ENCODE measurements at regions not wholly inside any gene's neighbourhood (a gene's known extent, or its start where the extent isn't known, plus 50 kb on each side); places are given as distances from the start of the nearest gene placed in this dataset.

DNA sequence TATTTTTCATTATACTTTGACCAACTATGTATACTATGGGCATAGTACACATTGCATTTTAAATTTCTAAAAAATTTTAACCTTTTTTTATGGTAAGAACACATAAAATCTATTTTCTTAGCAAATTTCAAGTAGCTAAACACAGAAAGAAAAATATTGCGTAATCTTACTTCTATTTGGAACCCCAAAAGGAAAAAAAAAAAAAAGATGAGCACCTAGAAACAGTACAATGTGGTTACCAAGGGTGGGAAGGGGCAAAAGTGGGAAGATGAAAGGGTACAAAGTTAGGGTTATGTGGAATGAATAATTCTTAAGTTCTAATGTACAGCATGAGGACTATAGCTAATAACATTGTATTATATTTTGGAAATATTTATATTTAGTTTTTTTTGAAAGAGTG, 205.0 kb upstream of the EPHA4 start:
- CTCF ChIA-PET: no interaction called here
- Histone ChIP-seq H2BK20ac (ENCODE audit: low read depth, low read length) (no peak overlapping the region), H2AFZ (replicated peaks; ENCODE audit: low read length, poor library complexity) (no peak overlapping the region), H3K9me3 (ENCODE audit: control insufficient read depth, insufficient read depth, low read length) (no peaks in the 10 kb centered on the region), H3K23ac (ENCODE audit: low read depth, low read length) (no peak overlapping the region), H2BK120ac (ENCODE audit: low read depth, low read length) (no peak overlapping the region), H2BK15ac (ENCODE audit: low read depth, low read length) (no peak overlapping the region), H2AK5ac (ENCODE audit: low read depth, low read length) (no peak overlapping the region), H3K4me2 (ENCODE audit: low read depth, low read length) (no peak overlapping the region), H3K79me1 (ENCODE audit: low read depth in 1 of 2, low read length in 2 of 2) (no peaks in the 10 kb centered on the region), H2AK9ac (replicated peaks; ENCODE audit: low read depth, low read length, poor library complexity) (no peak overlapping the region), H3K27me3 (ENCODE audit: control insufficient read depth, insufficient read depth, low read length) (peaks cover 1% of the 10 kb centered on the region; the same call in 1 of the 2 replicates), H3K18ac (ENCODE audit: low read depth, low read length) (no peak overlapping the region), H3K27ac (ENCODE audit: insufficient read depth, low read length) (no peak overlapping the region), H3K56ac (ENCODE audit: extremely low read depth, insufficient read depth, low read length) (no peak overlapping the region), H3K4me3 (ENCODE audit: insufficient read depth, low read depth, low read length) (no peak overlapping the region), H4K5ac (ENCODE audit: low read depth, low read length) (no peak overlapping the region), H3K9me1 (ENCODE audit: insufficient read depth, low read length) (no peaks in the 10 kb centered on the region), H4K91ac (ENCODE audit: insufficient read depth, low read depth, low read length) (no peak overlapping the region), H2BK5ac (ENCODE audit: low read depth, low read length, poor library complexity, severe bottlenecking) (no peak overlapping the region), H3K36me3 (ENCODE audit: control insufficient read depth, insufficient read depth, low read length) (no peaks in the 10 kb centered on the region), H3K14ac (replicated peaks; ENCODE audit: low read depth, low read length) (no peak overlapping the region), H3K4ac (ENCODE audit: low read depth, low read length) (no peak overlapping the region), H3K9ac (ENCODE audit: low read depth, low read length) (no peak overlapping the region), H4K8ac (ENCODE audit: low read depth in 2 of 2, low read length in 2 of 2) (no peak overlapping the region), H3K4me1 (ENCODE audit: control insufficient read depth, insufficient read depth, low read length) (peaks cover 5% of the 10 kb centered on the region), H4K20me1 (ENCODE audit: insufficient read depth, low read length) (no peaks in the 10 kb centered on the region; the same call in 1 of the 2 replicates)
- no CpG with 5 or more reads among the region's 1 CpG for WGBS, 2 experiments (ENCODE audit: extremely low coverage in 2 of 2, insufficient read length in 1 of 2)
- POLR2A ChIA-PET (ENCODE audit: unreplicated experiment): no interaction called here
- ATAC-seq (ENCODE audit: low read depth) (no peak), DNase-seq (no peak)
- dilution Hi-C loops (cut with HindIII; ENCODE audit: low sequenced_read_pairs, unreplicated experiment) (no loop called here), intact Hi-C loops (cut with micrococcal nuclease) (no loop called here), in situ Hi-C loops (cut with MboI; ENCODE audit: low sequenced_read_pairs) (no loop called here)
- TF ChIP-seq POLR2A (IDR thresholded peaks at IDR 0.05; ENCODE audit: low read depth, low read length) (no peak), MAZ (IDR thresholded peaks at IDR 0.05; ENCODE audit: borderline replicate concordance, low read depth, low read length) (no peak), CEBPB (IDR thresholded peaks at IDR 0.05; ENCODE audit: low read depth, low read length) (peak; percentile 85), MXI1 (IDR thresholded peaks at IDR 0.05; ENCODE audit: borderline replicate concordance, low read depth, low read length) (no peak), FOS (IDR thresholded peaks at IDR 0.05; ENCODE audit: low read depth, low read length) (no peak)
- no TSS peak for BruUV-seq (replicated peaks)
